RPMI8226 (cell line): ENCODE measurements at regions not wholly inside any gene's neighbourhood (a gene's known extent, or its start where the extent isn't known, plus 50 kb on each side); places are given as distances from the start of the nearest gene placed in this dataset.

ENCODE experiments used
- DNase-seq: peaks from one replicate; pipeline ENCODE4 v3.0.0-alpha.2; 2015

DNA sequence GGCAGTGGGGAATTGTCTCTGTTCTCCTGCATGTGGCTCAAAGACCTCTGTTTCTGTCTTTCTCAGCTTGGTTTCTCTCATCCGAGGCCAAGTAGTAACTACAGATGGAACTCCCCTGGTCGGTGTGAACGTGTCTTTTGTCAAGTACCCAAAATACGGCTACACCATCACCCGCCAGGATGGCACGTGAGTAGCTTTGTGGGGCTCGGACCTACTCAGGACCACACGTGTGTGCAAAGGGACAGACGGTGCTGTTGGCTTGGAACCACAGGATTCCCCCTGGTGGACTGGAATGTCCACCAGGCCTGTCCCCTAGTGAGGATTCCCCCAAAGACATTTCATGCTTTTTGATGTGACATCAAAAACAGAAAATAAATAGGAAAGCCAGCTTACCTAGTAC, 96.3 kb upstream of the WWC1 start:
- DNase-seq, result no peak

DNA sequence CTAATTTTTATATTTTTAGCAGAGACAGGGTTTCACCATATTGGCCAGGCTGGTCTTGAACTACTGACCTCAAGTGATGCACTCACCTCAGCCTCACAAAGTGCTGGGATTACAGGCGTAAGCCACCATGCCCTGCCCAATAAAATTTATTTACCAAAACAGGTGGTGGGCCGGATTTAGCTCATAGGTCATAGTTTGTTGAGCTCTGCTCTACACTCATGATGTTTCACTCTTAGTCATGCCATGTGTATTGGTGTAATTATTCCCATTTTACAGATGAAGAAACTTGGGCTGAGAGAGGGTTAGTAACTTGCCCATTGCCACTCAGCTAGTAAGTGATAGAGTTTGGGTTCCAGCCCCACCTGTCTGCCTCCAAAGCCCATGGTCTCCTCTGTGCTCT, 93.1 kb upstream of the WWC1 start:
- DNase-seq, result no peak

DNA sequence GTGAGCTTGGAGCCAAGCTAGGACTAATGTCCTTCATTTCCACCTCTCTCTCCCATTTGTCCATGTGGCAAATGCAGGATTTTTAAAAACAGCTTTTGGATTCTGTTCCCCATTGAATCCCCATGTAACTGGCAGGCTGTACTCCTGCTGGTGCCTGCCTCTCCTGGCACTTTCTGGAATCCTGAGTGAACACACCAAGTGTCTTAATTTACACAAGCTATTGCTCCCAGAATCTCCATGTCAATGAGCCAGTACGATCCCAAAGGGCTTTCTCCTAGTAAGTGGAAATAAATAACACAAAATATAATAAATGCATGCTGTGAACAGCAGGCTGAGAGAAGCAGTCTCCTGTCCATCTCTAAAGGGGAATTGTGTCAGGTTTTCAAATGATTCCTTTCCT, 88.4 kb upstream of the WWC1 start:
- no peak for DNase-seq

DNA sequence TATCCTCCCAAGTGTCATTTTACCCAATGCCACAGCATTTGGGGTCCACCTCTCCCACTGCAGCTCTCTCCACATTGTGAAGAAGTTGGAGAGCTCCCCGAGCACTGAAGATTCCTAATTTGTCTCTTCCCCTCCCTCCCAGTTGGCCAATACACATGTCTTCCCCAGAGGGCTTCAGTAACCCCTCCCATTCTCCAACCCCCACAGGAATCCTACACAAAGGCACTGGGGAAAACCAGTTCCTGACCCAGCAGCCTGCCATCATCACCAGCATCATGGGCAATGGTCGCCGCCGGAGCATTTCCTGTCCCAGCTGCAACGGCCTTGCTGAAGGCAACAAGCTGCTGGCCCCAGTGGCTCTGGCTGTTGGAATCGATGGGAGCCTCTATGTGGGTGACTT, 87.3 kb upstream of the WWC1 start:
- DNase-seq, result no peak

DNA sequence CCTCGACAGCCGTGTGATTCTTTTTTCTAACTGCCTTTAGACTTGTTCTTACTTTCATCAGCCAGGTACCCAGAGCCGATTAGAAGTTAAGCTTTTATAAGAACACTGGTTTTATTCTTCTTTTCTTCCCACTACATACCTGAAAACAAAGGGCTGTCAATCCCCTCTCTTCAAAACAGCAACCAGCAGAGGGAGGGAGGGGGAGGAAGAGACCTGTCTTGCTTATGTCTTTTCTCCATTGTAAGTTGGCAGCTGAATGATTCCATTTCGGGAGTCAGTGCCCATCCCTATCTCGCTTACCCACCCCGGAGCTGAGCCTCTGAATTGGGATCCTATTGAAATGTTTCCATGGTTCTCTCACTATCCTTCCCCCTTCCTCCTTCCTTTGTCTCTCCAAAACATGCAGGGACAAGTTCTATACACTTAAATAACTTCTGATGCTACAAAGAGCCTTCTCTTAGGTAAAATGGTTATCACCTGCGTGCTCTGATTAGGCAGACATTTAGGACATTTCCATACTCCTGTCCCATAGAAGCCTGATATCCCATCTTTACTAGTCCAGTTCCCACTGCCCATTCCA, 83.9 kb upstream of the WWC1 start:
- no peak for DNase-seq

DNA sequence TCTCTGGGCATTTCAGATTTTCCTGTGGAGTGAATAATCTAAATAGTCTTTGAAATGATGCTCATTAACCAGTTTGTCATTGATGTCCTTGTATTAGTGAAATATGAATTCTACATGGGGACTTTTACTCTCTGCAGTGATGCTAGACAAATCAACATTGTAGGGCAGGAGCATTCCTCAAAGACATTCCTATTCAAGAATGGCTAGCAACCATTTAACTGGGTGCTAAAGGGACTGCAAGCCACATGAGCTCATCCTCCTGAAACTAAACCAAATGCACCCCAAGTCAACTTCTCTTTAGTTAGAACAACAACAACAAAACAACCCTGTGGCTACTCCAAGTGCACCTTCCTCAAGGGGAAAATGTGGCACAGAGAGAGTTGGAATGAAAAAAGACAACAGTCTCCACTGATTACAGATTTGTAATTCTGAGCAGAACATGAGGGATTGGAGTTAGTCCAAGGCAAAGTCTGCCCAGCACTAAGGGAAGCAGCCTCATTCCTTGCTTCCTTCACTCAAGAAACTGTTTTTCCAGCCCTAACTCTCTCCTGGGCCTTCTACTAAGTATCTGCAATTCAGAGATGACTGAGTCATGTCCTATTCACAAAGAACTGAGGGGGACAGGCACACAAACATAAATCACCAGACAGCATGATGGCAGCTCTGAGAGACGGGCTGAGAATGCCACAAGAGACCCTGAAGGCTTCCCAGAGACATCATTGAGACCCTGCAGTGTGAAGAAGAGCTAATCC, 82.0 kb upstream of the WWC1 start:
- no peak for DNase-seq

DNA sequence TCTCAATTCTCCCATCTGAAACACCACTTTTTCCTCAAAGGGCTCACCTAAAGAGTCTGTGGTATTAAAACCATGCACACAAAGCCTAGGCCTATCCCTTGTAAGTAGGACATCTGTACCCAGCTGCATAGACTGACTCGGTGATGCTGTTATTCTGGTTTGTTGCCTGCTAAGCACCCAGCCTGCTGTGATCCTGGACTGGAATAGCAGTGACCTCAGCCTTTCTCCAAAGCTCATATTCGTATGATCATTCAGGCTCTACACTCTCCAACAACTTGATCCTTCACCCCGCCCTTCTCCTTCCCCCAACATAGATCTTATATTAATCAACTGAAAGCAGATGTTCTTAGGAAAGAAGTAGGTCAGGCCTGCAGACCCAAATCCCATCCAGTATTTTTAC, 81.4 kb upstream of the WWC1 start:
- no peak for DNase-seq

DNA sequence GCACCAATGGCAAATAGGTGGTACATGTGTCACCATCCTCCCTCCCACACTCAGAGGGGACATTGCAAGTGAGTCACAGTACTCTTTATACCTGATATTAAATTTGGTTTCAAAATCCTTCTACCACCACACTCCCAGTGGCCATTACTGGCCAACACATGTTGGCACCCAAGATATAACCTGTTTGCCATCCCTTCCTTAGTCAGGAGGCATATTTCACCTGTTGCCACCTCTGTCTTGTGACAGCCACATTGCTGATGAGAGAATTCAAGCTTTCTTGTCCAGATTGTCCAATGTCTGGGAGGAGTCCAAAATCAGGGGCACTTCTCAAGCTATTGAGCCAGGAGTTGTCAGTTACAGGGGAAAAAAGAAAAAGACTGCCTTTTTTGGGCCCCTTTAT, 80.2 kb upstream of the WWC1 start:
- no peak for DNase-seq

DNA sequence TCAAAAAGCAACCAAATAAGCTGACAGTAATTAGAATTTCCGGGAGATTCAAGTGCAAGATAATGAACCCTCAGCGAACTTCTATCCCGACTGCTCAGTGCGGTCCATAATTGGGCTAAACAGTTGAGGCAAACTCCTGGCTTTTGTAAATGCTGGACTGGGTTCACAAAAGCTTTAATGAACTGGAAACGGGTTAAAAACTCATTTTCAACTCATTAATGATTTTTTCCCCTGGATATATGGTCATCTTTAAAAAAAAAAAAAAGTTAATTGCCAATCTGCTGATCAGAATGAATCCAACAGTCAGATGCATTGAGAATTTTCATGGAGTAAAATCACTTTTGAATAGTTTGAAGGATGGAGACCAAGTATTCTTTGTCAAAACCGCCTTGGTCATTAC, 79.5 kb upstream of the WWC1 start:
- no peak for DNase-seq

DNA sequence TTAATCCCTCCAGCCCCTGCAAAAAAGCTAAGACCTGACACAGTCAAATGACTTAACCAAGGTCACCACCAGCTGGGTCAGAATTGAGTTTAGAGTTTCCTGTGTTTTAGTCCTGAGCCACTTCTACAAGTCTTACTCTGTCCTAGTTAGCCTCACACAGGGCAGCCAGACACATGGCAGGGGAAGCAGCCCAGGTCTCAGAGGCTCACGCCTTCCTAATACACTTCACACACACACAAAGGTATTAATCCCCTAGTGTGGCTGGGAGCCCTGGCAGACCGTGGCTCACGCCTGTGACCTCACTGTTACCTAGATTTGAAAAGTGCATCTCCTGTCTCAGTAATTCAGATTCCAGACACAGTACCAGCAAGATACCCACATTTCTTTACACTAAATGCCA, 77.4 kb upstream of the WWC1 start:
- DNase-seq, result no peak

DNA sequence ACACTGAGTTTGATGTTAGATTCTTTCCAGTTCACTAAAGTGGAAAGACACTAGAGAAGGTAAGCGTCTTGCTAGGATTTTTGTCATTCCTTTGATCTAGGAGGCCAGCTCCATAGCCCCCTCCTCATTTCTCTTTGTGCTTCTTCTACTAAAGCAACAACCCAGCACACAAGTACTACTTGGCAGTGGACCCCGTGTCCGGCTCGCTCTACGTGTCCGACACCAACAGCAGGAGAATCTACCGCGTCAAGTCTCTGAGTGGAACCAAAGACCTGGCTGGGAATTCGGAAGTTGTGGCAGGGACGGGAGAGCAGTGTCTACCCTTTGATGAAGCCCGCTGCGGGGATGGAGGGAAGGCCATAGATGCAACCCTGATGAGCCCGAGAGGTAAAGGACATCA, 76.6 kb upstream of the WWC1 start:
- DNase-seq, result no peak

DNA sequence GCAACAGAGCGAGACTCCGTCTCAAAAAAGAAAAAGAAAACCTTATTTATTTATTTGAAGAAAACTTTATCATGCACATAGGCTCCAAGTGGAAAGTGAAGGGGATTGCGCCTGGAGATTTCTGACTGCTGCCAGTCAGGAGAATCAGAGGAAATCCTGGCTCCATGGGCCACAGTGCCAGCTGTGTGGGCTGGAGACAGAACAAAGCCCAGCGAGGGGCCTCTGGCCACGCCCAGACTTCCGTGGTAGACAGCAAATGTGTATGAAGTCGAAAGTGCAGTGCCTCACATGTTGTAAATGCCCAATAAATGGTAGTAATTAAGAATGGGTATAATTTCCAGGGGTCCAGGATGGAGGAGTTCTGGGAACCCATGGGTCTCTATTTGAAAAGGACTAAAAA, 75.8 kb upstream of the WWC1 start:
- no peak for DNase-seq

DNA sequence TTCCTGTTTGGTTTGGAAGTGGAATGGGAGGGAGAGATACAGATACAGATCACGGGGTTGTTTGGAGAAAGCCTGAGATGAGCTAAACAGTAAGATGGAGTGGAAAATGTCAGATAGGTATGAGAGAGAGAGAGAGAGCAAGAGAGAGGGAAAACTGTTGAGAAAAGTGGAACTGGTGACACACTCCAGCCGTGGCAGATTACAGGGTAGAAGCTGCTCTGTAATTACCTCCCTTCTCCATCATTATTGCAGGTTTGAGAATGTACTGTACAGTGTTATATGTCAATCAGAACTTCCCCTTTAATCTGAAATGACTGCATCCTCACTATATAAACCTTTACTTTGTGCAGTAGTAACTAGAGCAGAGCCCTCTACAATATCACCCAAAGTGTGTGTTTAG, 74.5 kb upstream of the WWC1 start:
- DNase-seq, result no peak

DNA sequence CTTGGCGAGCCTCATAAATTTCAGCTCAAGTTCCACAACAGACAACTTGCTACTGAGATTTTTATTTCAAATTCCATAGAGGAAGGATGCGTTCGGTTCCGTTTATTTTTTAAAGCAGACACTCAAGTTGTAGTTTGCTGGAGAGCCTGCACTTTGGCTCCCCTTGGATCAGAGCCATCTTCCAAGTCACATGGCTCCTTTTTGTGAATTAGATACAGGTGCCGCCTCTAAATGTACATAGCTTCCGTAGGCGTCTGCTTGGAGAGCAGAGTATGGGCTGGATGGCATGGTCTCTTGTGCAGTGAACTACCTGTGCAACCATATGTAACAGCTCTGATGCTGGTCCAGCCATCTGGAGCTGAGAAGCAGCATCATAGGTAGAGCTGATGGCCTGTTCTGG, 73.9 kb upstream of the WWC1 start:
- DNase-seq, result no peak

DNA sequence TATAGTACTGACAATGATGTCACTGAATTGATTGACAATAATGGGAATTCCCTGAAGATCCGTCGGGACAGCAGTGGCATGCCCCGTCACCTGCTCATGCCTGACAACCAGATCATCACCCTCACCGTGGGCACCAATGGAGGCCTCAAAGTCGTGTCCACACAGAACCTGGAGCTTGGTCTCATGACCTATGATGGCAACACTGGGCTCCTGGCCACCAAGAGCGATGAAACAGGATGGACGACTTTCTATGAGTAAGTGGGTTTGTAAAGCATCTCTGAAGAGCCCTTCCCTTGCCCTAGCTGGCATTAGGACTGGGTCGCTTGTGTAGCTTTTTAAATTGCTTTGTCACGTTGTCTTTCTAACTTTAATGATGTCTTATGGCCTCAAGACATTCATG, 72.7 kb upstream of the WWC1 start:
- DNase-seq, result no peak

DNA sequence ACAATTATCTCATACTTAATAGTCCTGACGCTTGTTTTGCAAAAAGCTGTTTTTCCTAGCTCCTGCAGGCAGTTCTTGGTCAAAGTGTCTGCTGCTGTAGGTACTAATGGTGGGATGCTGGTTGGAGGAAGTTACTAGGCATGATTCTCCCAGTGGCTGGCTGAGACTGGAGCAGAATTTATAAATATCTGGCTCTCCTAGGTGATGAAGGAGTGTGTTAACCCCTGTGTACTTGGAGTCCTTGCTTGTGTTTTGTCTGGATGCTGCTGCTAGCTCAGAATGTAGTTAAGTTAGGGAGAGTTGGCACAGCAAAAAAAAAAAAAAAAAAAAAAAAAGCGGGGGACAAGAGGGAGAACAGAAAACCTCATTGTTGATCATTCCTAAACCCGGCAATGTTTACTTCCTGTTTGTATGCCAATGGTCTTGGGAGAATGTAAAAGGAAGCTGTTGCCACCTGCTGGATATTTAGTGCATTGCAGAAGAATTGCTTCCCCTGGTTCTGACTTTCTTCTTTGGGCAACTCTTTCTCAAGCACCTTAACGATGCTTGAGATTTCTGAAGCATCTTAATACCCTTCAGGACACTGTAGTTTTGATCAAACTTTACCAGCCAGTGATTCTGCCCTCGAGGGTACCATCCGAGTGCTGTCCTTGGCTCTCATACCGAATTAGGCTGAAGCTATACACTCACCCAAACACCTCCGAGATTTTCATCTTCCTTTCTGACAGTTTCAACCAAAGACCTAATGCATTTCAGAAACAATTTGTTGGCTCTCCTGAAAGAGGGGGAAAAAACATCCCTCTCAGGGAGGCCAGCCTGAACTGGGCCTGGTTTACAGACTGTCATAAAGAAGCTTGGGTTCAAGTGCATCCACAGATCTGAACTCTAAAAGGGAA, 71.7 kb upstream of the WWC1 start:
- peak; percentile 73 for DNase-seq

DNA sequence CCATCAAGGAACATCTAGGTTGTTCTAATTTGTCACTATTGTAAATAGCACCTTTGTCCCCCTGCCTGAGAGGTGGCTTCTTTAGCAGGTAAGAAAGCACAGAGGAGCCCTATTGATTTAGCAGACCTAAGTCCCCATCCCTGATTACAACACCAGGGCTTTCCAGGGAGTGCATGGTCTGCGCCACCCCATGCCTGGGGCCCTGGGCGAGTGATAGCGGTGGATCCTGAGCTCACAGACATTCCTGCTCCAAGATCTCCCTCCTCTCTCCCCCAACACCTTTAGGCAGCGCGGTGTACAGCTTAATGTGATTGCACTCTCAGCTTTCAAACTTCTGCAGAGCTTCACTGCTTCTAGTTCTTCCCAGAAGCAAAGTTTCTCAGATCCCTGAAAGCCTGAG, 67.4 kb upstream of the WWC1 start:
- no peak for DNase-seq

DNA sequence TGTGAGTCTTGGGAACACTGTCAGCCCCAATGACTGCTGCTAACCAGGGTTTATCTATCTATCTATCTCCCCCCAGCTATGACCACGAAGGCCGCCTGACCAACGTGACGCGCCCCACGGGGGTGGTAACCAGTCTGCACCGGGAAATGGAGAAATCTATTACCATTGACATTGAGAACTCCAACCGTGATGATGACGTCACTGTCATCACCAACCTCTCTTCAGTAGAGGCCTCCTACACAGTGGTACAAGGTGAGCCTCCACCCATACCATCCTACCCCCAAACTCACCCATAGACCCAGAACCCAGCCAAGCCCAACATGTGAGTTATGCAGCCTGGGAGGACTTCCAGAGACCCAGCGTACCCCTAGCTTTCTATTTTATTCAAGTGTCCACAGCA, 65.4 kb upstream of the WWC1 start:
- DNase-seq, result no peak

DNA sequence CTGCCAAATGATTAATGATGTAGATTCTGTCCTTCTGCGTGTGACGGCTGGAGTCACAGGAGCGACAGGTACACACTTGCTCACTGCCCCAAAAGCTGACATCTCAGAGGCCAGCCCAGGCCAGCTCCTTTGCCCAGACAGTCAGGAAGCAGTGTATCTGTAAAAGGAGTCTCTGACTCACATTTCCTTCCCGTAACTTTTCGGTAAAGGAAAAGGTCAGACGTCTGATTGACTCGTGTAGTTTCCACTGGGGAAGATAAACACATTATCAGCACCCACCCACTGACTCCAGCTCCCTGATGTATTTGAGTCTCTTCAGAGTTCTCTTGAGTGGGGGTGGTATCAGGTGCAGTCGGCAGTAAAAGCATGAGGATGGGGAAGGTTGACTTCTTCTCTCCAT, 64.4 kb upstream of the WWC1 start:
- DNase-seq, result no peak

DNA sequence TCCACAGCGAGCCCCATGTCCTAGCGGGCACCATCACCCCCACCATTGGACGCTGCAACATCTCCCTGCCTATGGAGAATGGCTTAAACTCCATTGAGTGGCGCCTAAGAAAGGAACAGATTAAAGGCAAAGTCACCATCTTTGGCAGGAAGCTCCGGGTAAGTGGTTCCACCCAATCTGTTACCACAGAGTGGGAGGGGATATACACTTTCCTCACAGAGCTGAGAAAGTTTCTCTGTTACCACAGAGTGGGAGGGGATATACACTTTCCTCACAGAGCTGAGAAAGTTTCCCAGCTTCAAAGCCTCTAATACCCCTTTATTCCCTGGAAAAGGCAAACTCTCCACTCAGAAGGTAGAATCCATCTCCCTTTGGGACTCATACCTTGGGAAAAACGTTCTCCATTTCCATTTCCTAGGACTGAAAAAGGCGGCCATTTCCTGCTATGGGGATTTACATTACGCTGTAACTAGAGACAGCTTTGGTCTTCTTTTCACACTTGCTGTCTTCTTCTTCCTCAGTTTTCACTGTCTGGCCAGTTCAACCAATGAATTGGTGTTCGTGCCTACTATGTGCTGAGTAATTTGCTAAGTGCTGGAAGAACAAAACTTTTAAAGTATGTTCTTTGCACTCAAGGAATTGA, 63.4 kb upstream of the WWC1 start:
- no peak for DNase-seq

DNA sequence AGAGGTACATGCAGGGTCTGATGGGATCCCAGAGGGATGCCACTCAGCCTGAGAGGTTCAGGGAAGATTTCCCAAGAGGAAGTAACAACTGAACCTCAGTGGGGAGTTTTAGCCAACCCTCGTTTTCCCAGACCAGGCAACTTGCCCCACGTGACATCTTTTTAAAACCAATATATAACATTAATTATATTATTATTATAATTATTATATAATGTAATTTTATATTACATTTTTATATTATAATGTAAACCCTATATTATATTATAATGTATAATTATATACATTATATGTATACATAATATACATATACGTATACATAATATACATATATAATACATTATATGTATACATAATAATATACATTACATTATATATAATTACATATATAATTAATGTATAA, 62.8 kb upstream of the WWC1 start:
- DNase-seq, result no peak

DNA sequence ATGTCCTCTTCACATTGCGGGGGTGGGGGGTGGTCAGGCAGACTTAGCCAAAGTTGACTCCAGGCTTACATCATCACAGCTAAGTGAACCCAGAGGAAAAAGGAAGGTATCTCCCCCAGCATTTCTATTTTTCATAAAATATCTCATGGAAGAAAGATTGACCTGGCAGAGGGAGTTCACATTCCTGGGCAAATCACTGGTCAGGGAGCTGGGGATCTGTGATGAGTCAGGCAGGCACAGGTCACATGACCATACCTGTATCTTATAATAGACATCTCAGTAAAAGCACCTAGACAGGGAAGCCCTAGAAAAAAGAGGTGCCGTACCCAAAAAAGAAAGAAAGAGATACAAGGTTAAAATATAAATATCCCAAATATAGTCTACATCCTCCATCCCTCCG, 57.3 kb upstream of the WWC1 start:
- DNase-seq, result no peak

DNA sequence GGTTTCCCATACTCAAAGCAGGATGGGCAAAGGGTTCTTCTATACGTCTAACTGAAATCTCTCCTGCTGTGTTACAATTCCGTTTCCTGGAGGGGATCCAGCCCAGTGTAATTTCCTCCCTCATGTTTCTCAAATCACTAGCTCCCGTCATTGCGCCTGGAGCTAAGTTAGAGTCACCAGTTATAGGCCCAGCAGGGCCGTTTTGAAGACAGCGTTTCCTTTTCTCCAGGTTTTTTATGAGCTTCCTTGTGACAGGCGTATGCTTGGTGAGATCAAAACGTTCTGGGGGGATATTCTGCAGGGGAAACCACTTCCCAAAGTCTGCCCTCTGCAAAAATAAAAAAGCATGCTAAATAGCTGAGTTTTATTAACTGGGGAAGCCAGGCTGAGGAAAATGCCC, 53.0 kb upstream of the WWC1 start:
- DNase-seq, result no peak

DNA sequence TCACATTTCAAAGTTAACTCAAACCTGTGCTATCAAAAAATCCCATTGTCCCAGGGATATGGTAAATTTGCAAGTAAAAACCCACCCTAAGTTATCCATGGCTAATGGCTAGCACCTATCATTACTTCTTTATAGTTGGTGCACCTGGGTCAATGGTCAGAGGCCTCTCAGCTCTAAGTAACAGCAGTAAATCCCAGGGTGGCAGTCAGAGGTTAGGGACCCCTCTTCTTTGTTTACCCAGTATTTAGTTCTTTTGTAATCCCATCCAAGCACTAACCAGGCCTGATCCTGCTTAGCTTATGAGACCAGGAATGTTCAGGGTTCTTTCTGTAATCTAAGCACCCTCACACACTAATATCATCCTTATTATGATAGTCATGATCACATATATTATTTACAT, 52.1 kb upstream of the WWC1 start:
- no peak for DNase-seq
